D721Med (cell line): ENCODE measurements at regions not wholly inside any gene's neighbourhood (a gene's known extent, or its start where the extent isn't known, plus 50 kb on each side); places are given as distances from the start of the nearest gene placed in this dataset.

Source experiments
- DNase-seq: peaks from one replicate; pipeline ENCODE4 v3.0.0; 2011; ENCODE audit warnings: low spot score; ENCODE audit not compliant: insufficient read length
- FAIRE-seq: peaks from 2 replicates; lab custom pipeline; 2011; peaks lifted over from hg19 to GRCh38; lab: Jason Lieb, UNC
- TF ChIP-seq, protein P1 (sequence below): IDR thresholded peaks from 2 replicates; pipeline ENCODE4 v1.5.1; 2012; ENCODE audit warnings: mild to moderate bottlenecking, control low read depth; ENCODE audit not compliant: insufficient read depth; ENCODE audit errors: missing control alignments

GRCh38 chr6:133637436-133637835, 251.5 kb upstream of the TCF21 start:
- TF ChIP-seq, protein P1, sequence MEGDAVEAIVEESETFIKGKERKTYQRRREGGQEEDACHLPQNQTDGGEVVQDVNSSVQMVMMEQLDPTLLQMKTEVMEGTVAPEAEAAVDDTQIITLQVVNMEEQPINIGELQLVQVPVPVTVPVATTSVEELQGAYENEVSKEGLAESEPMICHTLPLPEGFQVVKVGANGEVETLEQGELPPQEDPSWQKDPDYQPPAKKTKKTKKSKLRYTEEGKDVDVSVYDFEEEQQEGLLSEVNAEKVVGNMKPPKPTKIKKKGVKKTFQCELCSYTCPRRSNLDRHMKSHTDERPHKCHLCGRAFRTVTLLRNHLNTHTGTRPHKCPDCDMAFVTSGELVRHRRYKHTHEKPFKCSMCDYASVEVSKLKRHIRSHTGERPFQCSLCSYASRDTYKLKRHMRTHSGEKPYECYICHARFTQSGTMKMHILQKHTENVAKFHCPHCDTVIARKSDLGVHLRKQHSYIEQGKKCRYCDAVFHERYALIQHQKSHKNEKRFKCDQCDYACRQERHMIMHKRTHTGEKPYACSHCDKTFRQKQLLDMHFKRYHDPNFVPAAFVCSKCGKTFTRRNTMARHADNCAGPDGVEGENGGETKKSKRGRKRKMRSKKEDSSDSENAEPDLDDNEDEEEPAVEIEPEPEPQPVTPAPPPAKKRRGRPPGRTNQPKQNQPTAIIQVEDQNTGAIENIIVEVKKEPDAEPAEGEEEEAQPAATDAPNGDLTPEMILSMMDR, result no peak
- DNase-seq (no peak), FAIRE-seq (no peak)

- FAIRE-seq (no peak), DNase-seq (no peak)
- TF ChIP-seq, protein P1, result no peak
These were observed 251.0 kb upstream of the TCF21 start for GRCh38 chr6:133637874-133638273.

- no peak for DNase-seq
- TF ChIP-seq, protein P1, result no peak
- FAIRE-seq, result no peak
These were observed 247.8 kb upstream of the TCF21 start for GRCh38 chr6:133641104-133641503.

DNA sequence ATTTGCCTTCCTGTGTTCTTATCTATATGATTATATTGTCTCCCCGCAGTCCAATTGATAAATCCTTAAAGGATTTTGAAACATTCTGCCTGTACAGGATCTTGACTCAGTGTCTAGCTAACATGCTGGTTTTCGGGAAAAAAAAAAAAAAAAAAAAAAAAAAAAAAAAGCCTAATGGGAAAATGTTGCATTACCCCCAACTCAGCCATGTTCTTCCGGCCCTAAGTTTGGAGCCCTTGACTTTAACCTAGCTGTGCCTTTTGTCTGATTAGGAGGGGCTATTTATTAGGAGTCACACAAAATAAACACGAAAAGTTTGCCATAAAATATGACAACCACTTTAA, 244.4 kb upstream of the TCF21 start:
- TF ChIP-seq, protein P1, result no peak
- no peak for DNase-seq
- FAIRE-seq, result no peak

DNA sequence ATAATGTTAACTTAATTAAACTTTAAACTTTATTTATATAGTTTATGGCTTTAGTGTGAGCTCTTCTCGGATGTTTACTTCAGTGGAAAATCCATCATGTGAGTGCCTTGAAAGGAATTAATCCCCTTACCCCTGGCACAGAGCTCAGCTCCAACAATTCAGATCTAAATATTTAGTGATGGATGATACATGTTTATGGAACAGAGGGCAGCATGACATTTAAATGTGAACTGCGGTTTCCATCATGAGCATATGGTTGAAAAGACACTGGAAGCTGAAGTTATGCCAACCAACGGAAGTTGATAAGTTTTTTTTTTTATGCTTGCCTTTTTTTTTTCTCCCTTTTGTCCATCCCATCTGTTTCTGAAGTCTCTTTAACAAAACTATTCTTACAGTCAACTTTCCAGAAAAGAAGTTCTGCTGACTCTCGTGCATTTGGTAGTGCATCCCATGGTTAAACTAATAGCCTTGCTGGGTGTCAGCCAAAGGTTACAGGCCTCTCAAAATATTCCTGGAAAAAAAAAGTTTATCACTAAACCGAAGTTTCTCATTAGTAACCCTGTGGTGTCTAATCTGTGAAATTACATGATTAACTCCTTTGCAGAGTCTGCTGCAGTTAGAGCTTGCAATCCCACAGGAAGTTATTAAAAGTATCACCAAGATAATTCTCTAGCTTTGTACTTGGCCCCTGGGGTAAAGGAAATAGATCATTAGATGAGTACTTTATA, 243.9 kb upstream of the TCF21 start:
- TF ChIP-seq, protein P1, result no peak
- no peak for DNase-seq
- FAIRE-seq, result no peak

GRCh38 chr6:133645966-133646740, 242.8 kb upstream of the TCF21 start:
- no peak for DNase-seq
- TF ChIP-seq, protein P1, result no peak
- no peak for FAIRE-seq

DNA sequence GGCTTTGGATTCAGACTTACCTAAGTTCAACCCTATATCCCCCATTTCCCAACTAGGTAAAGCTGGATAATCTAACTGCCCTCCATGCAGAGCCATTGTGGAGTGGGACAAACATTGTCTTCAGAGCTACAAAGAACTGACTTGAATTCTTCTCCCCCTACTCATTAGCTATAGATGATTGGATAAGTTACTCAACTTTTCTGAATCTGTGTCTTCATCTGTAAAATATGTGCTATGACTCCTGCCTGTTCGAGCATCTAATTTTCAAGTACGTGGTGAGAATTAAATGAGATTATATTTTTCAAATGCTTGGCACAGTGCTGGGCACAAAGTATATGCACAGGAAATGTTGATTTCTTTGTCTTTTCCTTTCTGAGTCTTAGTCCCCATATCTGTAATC, 240.3 kb upstream of the TCF21 start:
- FAIRE-seq (no peak), DNase-seq (no peak)
- TF ChIP-seq, protein P1, result no peak
